ENCODE measurements at regions not wholly inside any gene's neighbourhood (a gene's known extent, or its start where the extent isn't known, plus 50 kb on each side); places are given as distances from the start of the nearest gene placed in this dataset.

DNA sequence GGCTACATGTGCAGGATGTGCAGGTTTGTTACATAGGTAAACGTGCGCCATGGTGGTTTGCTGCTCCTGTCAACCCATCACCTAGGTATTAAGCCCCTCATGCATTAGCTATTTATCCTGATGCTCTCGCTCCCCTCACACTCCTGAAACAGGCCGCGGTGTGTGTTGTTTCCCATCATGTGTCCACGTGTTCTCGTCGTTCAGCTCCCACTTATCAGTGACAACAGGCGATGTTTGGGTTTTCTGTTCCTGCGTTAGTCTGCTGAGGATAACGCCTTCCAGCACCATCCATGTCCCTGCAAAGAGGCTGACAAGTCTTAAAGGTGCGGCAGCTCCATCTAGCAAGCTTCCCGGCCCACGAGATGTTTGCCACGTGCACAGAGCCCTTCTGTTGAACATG lies 175.1 kb downstream of the FOXL1 start:
- Mint-ChIP-seq H3K4me1 (no peaks in the 10 kb centered on the region), H3K4me3 (no peak overlapping the region), H3K27ac (no peak overlapping the region), H3K36me3 (no peaks in the 10 kb centered on the region), H3K9me3 (no peaks in the 10 kb centered on the region)
- ATAC-seq (no peak), DNase-seq (ENCODE audit: low spot score in 2 of 2) (no peak)

- H3K27ac Mint-ChIP-seq, result no peak overlapping the region
- no peaks in the 10 kb centered on the region for H3K9me3 Mint-ChIP-seq
Measured at GRCh38 chr16:86755571-86756006, 177.2 kb downstream of the FOXL1 start.

DNA sequence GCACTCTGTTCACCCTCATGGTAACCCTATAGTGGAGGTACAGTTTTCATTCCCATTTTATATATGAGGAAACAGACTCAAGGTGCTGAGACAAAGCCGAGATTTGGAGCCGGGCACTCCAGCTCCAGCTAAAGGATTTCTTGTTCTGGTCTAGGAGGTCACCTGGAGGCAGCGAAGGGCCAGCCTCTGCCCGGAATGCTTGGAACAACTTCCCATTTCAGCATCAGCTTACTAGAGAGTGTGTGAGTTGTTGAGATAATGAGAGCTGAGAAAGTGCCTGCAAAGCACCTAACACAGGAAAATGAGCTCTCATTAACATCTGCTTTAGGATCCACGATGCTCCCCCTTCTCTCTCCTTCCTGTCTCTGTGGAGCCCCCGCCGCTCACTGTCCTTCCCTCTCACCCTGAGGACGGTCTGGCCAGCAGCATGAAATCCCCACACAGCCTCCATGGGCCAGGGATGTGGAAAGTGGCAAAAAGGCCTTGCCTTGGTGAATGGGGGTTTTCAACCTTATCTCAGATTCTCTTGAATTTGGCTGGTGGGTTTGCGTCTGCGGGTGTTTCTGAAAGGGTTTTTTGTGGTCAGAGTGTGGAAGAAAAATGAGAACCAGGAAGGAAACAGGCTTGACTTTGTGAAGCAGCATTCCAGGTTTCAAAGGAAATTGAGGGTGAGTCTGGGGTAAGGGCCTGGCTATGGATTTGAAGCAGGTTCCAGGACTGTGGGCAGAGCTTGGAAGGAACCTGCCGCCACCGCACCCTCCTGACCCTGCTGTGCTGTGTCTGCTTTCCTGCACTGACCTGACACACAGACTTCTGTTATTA lies 178.7 kb downstream of the FOXL1 start:
- DNase-seq (ENCODE audit: low spot score in 2 of 2) (no peak), ATAC-seq (no peak)
- Mint-ChIP-seq H3K4me1 (no peaks in the 10 kb centered on the region), H3K27ac (no peak overlapping the region), H3K36me3 (no peaks in the 10 kb centered on the region), H3K4me3 (no peak overlapping the region), H3K9me3 (no peaks in the 10 kb centered on the region)

More at GRCh38 chr16:86755571-86756006, 177.2 kb downstream of the FOXL1 start:
- ATAC-seq, result no peak
- H3K4me3 Mint-ChIP-seq, result no peak overlapping the region
- DNase-seq (ENCODE audit: low spot score in 2 of 2), result no peak
- no peaks in the 10 kb centered on the region for H3K4me1 Mint-ChIP-seq
- H3K36me3 Mint-ChIP-seq, result no peaks in the 10 kb centered on the region

DNA sequence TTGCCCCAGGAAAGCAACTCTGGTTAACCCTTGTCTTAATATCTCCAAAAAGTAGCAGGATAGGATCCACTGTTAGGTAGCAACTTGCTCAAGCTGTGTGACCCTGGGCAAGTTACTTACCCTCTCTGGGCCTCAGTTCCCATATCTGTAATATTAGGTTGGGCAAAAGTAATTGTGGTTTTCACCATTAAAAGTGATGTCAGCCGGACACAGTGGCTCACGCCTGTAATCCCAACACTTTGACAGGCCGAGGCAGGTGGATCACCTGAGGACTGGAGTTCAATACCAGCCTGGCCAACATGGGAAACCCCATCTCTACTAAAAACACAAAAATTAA lies 179.3 kb downstream of the FOXL1 start:
- Mint-ChIP-seq H3K4me3 (no peak overlapping the region), H3K36me3 (no peaks in the 10 kb centered on the region), H3K4me1 (no peaks in the 10 kb centered on the region), H3K27ac (no peak overlapping the region), H3K9me3 (no peaks in the 10 kb centered on the region)
- DNase-seq (ENCODE audit: low spot score in 2 of 2) (no peak), ATAC-seq (no peak)

DNA sequence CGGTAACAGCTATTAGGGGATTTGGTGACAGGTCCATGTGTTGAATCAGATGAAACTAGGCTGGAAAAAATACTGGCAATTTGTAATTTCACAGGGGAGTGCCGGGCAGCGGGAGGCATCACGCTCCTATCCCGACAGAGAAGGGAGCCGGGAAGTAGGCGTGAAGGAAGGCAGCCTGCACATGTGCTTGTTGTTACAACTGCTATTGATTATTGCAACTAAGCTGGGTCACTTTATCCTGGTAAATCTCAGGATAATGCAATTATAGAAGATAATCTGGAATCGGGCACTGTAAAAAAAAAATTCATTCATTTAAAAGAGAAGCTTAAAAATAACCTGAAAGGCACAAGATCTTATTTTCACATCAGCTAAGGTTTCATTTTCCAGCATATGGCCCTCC lies 180.6 kb downstream of the FOXL1 start:
- no peak for ATAC-seq

DNA sequence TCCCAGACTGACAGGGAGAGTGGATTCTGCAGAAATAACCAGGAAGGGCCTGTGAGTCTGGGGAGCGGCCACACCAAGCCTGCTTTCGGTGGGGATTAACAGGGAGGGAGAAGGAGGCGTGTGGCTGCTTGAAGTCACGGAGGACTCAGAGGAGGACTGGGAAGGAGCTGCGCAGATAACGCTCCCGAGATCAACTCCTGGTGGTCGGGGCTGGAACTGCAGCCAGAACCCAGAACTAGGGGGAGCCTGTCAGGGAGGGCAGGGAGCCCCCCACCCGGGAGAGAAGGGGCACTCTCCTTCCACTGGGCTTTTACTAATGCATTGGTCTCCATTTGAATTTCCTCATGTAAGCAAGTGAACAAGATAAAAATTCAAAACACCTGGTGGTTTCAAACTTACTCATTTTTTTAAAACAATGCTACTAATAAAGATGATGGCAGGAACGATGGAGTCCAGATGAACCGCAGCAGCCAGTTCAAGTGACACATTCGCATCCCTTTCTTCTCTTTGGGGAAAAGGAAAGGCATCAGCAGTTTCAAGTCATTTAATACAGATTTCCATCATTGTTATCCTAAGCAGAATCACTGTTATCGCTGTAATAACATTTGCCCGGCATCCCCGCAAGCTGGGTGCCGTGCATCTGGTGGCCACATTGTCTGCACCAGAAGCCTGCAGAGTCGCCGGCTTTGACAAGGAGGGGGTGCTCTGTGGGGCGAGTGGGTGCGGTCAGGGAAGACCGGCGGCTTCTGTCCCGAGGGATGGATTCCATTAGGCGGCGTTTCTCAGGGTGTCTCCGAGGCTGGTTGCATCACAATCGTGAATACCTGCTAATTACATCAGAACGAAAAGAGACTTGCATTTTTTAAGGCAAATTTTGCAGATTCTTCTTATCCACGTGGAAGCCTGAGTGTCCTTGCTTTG lies 183.0 kb downstream of the FOXL1 start:
- DNase-seq (ENCODE audit: low spot score in 2 of 2) (peak; percentile 38 to 69), ATAC-seq (peak; percentile 54)
- H3K9me3 Mint-ChIP-seq, result no peaks in the 10 kb centered on the region
- no peak overlapping the region for H3K4me3 Mint-ChIP-seq
- no peaks in the 10 kb centered on the region for H3K36me3 Mint-ChIP-seq
- no peak overlapping the region for H3K27ac Mint-ChIP-seq
- no peaks in the 10 kb centered on the region for H3K4me1 Mint-ChIP-seq

More for the DNA sequence above, 180.6 kb downstream of the FOXL1 start:
- Mint-ChIP-seq H3K36me3 (no peaks in the 10 kb centered on the region), H3K9me3 (no peaks in the 10 kb centered on the region), H3K4me3 (no peak overlapping the region), H3K4me1 (no peaks in the 10 kb centered on the region), H3K27ac (no peak overlapping the region)
- DNase-seq (ENCODE audit: low spot score in 2 of 2), result no peak

- Mint-ChIP-seq H3K36me3 (no peaks in the 10 kb centered on the region), H3K9me3 (no peaks in the 10 kb centered on the region), H3K4me1 (no peaks in the 10 kb centered on the region), H3K27ac (no peak overlapping the region), H3K4me3 (no peak overlapping the region)
- no peak for DNase-seq (ENCODE audit: low spot score in 2 of 2)
- no peak for ATAC-seq
Measured at GRCh38 chr16:86762095-86762494, 183.7 kb downstream of the FOXL1 start.

- Mint-ChIP-seq H3K4me3 (no peak overlapping the region), H3K4me1 (no peaks in the 10 kb centered on the region), H3K27ac (no peak overlapping the region), H3K9me3 (no peaks in the 10 kb centered on the region), H3K36me3 (no peaks in the 10 kb centered on the region)
- DNase-seq (ENCODE audit: low spot score in 2 of 2), result no peak
- no peak for ATAC-seq
Measured at GRCh38 chr16:86763819-86764218, 185.5 kb downstream of the FOXL1 start.

DNA sequence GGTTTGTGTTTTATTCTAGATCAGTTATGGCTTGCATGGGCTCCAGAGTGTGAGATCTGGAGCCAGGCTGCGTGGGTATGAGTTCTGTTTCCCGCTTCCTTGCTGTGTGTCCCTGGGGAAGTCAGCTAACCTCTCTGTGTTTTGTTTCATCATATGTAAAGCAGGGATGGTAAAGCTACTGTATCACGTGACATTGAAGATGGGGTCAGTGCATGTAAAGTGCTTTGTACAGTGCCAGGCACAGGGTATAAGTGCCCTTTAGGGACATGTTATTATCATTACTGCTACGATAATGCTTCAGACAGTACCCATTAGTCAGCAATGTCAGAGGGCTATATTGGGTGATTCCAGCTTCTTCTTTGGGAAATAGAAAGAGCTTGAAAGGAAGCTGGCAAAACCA lies 186.2 kb downstream of the FOXL1 start:
- ATAC-seq, result no peak
- Mint-ChIP-seq H3K4me1 (no peaks in the 10 kb centered on the region), H3K4me3 (no peak overlapping the region), H3K36me3 (no peaks in the 10 kb centered on the region), H3K27ac (no peak overlapping the region), H3K9me3 (no peaks in the 10 kb centered on the region)
- no peak for DNase-seq (ENCODE audit: low spot score in 2 of 2)

DNA sequence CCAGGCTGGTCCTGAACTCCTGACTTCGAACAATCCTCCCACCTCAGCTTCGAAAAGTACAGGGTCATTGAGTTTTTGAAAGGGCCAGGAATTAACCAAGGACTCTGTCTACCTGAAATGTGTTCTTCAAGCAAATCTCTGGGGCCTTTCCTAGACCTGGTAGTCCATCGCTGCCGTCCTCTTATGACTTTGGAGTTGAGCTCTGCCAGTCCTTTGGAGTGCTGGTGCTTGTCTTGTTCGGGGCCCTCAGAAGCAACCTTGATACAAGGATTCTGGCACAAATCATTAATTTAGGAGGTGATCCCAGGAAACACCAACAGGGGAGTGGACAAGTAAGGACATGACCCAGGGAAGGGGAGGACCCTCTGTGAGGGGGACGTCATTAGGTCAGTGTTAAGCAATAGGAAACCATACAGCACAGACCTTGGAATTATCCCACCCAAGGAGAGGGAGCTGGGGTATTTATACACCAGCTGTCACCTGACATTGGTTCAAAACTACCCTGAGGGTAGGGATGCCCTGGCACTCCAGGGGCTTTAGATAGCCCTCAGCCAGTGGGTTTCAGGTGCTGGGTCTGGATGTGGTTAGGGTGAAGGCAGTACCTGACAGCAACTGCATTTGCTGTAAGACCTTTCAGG lies 187.2 kb downstream of the FOXL1 start:
- ATAC-seq (no peak), DNase-seq (ENCODE audit: low spot score in 2 of 2) (no peak)
- H3K27ac Mint-ChIP-seq, result peak overlapping the region; percentile 32
- no peaks in the 10 kb centered on the region for H3K4me1 Mint-ChIP-seq
- no peak overlapping the region for H3K4me3 Mint-ChIP-seq
- H3K9me3 Mint-ChIP-seq, result no peaks in the 10 kb centered on the region
- no peaks in the 10 kb centered on the region for H3K36me3 Mint-ChIP-seq

- no peak for DNase-seq (ENCODE audit: low spot score in 2 of 2)
- Mint-ChIP-seq H3K27ac (no peak overlapping the region), H3K36me3 (no peaks in the 10 kb centered on the region), H3K4me3 (no peak overlapping the region), H3K4me1 (no peaks in the 10 kb centered on the region), H3K9me3 (no peaks in the 10 kb centered on the region)
- ATAC-seq, result no peak
Measured at GRCh38 chr16:86766700-86767099, 188.4 kb downstream of the FOXL1 start.

- Mint-ChIP-seq H3K36me3 (no peaks in the 10 kb centered on the region), H3K9me3 (no peaks in the 10 kb centered on the region), H3K4me1 (no peaks in the 10 kb centered on the region), H3K4me3 (no peak overlapping the region), H3K27ac (no peak overlapping the region)
- ATAC-seq (no peak), DNase-seq (ENCODE audit: low spot score in 2 of 2) (no peak)
Measured at GRCh38 chr16:86768228-86768791, 190.0 kb downstream of the FOXL1 start.

- Mint-ChIP-seq H3K4me3 (no peak overlapping the region), H3K4me1 (no peaks in the 10 kb centered on the region), H3K9me3 (no peaks in the 10 kb centered on the region), H3K27ac (no peak overlapping the region), H3K36me3 (no peaks in the 10 kb centered on the region)
- DNase-seq (ENCODE audit: low spot score in 2 of 2) (no peak), ATAC-seq (no peak)
Measured at GRCh38 chr16:86768999-86769398, 190.7 kb downstream of the FOXL1 start.

- H3K27ac Mint-ChIP-seq, result no peak overlapping the region
- H3K4me3 Mint-ChIP-seq, result no peak overlapping the region
- no peaks in the 10 kb centered on the region for H3K4me1 Mint-ChIP-seq
- ATAC-seq (no peak), DNase-seq (ENCODE audit: low spot score in 2 of 2) (no peak)
- H3K36me3 Mint-ChIP-seq, result no peaks in the 10 kb centered on the region
- no peaks in the 10 kb centered on the region for H3K9me3 Mint-ChIP-seq
Measured at GRCh38 chr16:86771506-86772460, 193.4 kb downstream of the FOXL1 start.

All from stimulated activated effector memory CD8-positive, alpha-beta T cell treated with anti-CD3 and anti-CD28 coated beads, Interleukin-12 subunit alpha, Interleukin-12 subunit beta, amount 100 ng/mL, for 72 hours (primary cell).